NOMO-1 treated with dmso at 0.1 percent for 144 hours (cell line): ENCODE measurements at regions not wholly inside any gene's neighbourhood (a gene's known extent, or its start where the extent isn't known, plus 50 kb on each side); places are given as distances from the start of the nearest gene placed in this dataset.
"Not testable (repeated sequence)": the region's sequence is repeated elsewhere in the genome, so short reads cannot be mapped to it uniquely, and the experiment has no call there.

Source experiments
- DNase-seq: peaks from one replicate; lab custom pipeline; 2025; ENCODE audit not compliant: unreplicated experiment; lab: John Stamatoyannopoulos, UW

- DNase-seq, result not testable (repeated sequence)
These were observed 344.4 kb downstream of the TUBA3C start for GRCh38 chr13:18837179-18837745.

- DNase-seq, result not testable (repeated sequence)
These were observed 345.0 kb downstream of the TUBA3C start for GRCh38 chr13:18836371-18837178.

GRCh38 chr13:18835754-18836153, 345.9 kb downstream of the TUBA3C start:
- DNase-seq, result not testable (repeated sequence)

GRCh38 chr13:18824678-18825077, 356.9 kb downstream of the TUBA3C start:
- not testable (repeated sequence) for DNase-seq

GRCh38 chr13:18822655-18823639, 358.7 kb downstream of the TUBA3C start:
- DNase-seq, result not testable (repeated sequence)

GRCh38 chr13:18773988-18774387, 407.6 kb downstream of the TUBA3C start:
- not testable (repeated sequence) for DNase-seq

GRCh38 chr13:18741696-18742095, 439.9 kb downstream of the TUBA3C start:
- not testable (repeated sequence) for DNase-seq

GRCh38 chr13:18739310-18739709, 442.3 kb downstream of the TUBA3C start:
- no peak for DNase-seq

GRCh38 chr13:18738086-18738485, 443.5 kb downstream of the TUBA3C start:
- DNase-seq, result not testable (repeated sequence)

GRCh38 chr13:18727138-18727537, 454.5 kb downstream of the TUBA3C start:
- not testable (repeated sequence) for DNase-seq

- DNase-seq, result not testable (repeated sequence)
These were observed 455.1 kb downstream of the TUBA3C start for GRCh38 chr13:18726524-18726923.

GRCh38 chr13:18725242-18725822, 456.3 kb downstream of the TUBA3C start:
- DNase-seq, result not testable (repeated sequence)

- no peak for DNase-seq
These were observed 466.7 kb downstream of the TUBA3C start for GRCh38 chr13:18714889-18715288.

- DNase-seq, result not testable (repeated sequence)
These were observed 471.0 kb downstream of the TUBA3C start for GRCh38 chr13:18710673-18711072.

GRCh38 chr13:18706538-18706937, 475.1 kb downstream of the TUBA3C start:
- DNase-seq, result not testable (repeated sequence)

GRCh38 chr13:18702464-18703247, 479.0 kb downstream of the TUBA3C start:
- DNase-seq, result not testable (repeated sequence)

- not testable (repeated sequence) for DNase-seq
These were observed 483.3 kb downstream of the TUBA3C start for GRCh38 chr13:18698332-18698731.

- not testable (repeated sequence) for DNase-seq
These were observed 483.8 kb downstream of the TUBA3C start for GRCh38 chr13:18697851-18698250.

GRCh38 chr13:18697221-18697620, 484.4 kb downstream of the TUBA3C start:
- DNase-seq, result not testable (repeated sequence)

- not testable (repeated sequence) for DNase-seq
These were observed 504.2 kb downstream of the TUBA3C start for GRCh38 chr13:18677403-18677802.
